Mammary epithelial cell (primary cell): ENCODE measurements at regions not wholly inside any gene's neighbourhood (a gene's known extent, or its start where the extent isn't known, plus 50 kb on each side); places are given as distances from the start of the nearest gene placed in this dataset.

Experiments used
- EZH2 ChIP-seq: IDR thresholded peaks from 2 replicates; pipeline ENCODE4 v1.6.1; 2012; ENCODE audit warnings: low read length, inconsistent platforms, borderline replicate concordance
- TF ChIP-seq, protein P1 (sequence below), 2 donors: IDR thresholded peaks in 1 of 2; conservative IDR thresholded peaks in 1 of 2; 2 replicates each; pipeline ENCODE4 v1.5.1; 2011 to 2012; ENCODE audit warnings: inconsistent platforms in 2 of 2, low read length in 2 of 2, mild to moderate bottlenecking in 2 of 2, control low read depth in 1 of 2, low read depth in 1 of 2; ENCODE audit not compliant: insufficient read depth in 1 of 2; ENCODE audit errors: extremely low read depth in 1 of 2

DNA sequence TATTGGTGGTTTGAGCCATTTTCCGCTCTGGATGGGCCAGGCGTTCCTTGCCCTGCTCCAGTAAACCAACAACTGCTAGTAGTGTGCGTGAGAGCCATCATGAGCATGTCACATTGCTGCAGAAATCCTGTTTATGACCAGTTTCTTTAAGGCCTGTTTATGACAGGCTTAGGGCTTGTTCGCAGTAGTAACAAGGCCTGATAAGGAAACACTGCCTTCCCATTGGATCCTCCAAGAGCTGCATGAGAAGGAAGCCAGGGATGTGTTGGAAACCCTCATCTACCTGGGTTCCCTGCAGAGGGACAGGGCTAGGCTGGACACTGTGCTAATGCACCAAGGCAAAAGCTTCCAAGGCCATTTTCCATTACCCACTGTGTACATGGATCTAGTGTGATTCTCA is 153.9 kb downstream of the ZNF518B start:
- TF ChIP-seq, protein P1, sequence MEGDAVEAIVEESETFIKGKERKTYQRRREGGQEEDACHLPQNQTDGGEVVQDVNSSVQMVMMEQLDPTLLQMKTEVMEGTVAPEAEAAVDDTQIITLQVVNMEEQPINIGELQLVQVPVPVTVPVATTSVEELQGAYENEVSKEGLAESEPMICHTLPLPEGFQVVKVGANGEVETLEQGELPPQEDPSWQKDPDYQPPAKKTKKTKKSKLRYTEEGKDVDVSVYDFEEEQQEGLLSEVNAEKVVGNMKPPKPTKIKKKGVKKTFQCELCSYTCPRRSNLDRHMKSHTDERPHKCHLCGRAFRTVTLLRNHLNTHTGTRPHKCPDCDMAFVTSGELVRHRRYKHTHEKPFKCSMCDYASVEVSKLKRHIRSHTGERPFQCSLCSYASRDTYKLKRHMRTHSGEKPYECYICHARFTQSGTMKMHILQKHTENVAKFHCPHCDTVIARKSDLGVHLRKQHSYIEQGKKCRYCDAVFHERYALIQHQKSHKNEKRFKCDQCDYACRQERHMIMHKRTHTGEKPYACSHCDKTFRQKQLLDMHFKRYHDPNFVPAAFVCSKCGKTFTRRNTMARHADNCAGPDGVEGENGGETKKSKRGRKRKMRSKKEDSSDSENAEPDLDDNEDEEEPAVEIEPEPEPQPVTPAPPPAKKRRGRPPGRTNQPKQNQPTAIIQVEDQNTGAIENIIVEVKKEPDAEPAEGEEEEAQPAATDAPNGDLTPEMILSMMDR (conservative IDR thresholded peaks at IDR 0.05 in 1 of 2, IDR thresholded peaks at IDR 0.05 in 1 of 2; ENCODE audit: extremely low read depth in 1 of 2, insufficient read depth in 1 of 2, low read depth in 1 of 2, low read length in 2 of 2), result no peak
- no peak for TF ChIP-seq EZH2
